Muscle layer of duodenum (tissue), 2 donors: ENCODE measurements at regions not wholly inside any gene's neighbourhood (a gene's known extent, or its start where the extent isn't known, plus 50 kb on each side); places are given as distances from the start of the nearest gene placed in this dataset.

Experiments used
- H3K27ac ChIP-seq: one replicate; pipeline ENCODE4 v1.7.0; 2013; ENCODE audit warnings: mild to moderate bottlenecking, low read length
- H3K27me3 ChIP-seq: one replicate; pipeline ENCODE4 v1.7.0; 2013; ENCODE audit warnings: low read depth, mild to moderate bottlenecking, control low read depth, low read length
- H3K36me3 ChIP-seq, 2 donors: one replicate each; pipeline ENCODE4 v1.7.0; 2013; ENCODE audit warnings: low read length in 2 of 2, control low read depth in 1 of 2, mild to moderate bottlenecking in 1 of 2; ENCODE audit not compliant: insufficient read depth in 2 of 2, control insufficient read depth in 1 of 2
- H3K4me1 ChIP-seq, 2 donors: one replicate each; pipeline ENCODE4 v1.7.0; 2013; ENCODE audit warnings: low read length in 2 of 2, mild to moderate bottlenecking in 2 of 2, control low read depth in 1 of 2, moderate library complexity in 1 of 2; ENCODE audit not compliant: insufficient read depth in 2 of 2, control insufficient read depth in 1 of 2
- H3K4me3 ChIP-seq, 2 donors: one replicate each; pipeline ENCODE4 v1.7.0; 2013; ENCODE audit warnings: low read length in 2 of 2, low read depth in 1 of 2, mild to moderate bottlenecking in 1 of 2
- H3K9me3 ChIP-seq, 2 donors: one replicate each; pipeline ENCODE4 v1.7.0; 2013; ENCODE audit warnings: low read length in 2 of 2, control low read depth in 1 of 2, mild to moderate bottlenecking in 1 of 2; ENCODE audit not compliant: control insufficient read depth in 1 of 2
- donor health status: healthy.

- no peaks in the 10 kb centered on the region for H3K27me3 ChIP-seq
- no peaks in the 10 kb centered on the region for H3K36me3 ChIP-seq
- H3K4me1 ChIP-seq, result no peaks in the 10 kb centered on the region
- no peak overlapping the region for H3K27ac ChIP-seq
- no peak overlapping the region for H3K4me3 ChIP-seq
- H3K9me3 ChIP-seq, result no peaks in the 10 kb centered on the region
Measured at GRCh38 chr5:106574820-106575219, 1095.9 kb downstream of the EFNA5 start.

- H3K4me3 ChIP-seq, result no peak overlapping the region
Measured at GRCh38 chr5:106566031-106566430, 1104.7 kb downstream of the EFNA5 start.

GRCh38 chr5:106545325-106545724, 1125.4 kb downstream of the EFNA5 start:
- H3K4me3 ChIP-seq, result no peak overlapping the region

More at GRCh38 chr5:106566031-106566430, 1104.7 kb downstream of the EFNA5 start:
- Histone ChIP-seq H3K27ac (no peak overlapping the region), H3K4me1 (no peaks in the 10 kb centered on the region), H3K36me3 (no peaks in the 10 kb centered on the region), H3K9me3 (no peaks in the 10 kb centered on the region), H3K27me3 (no peaks in the 10 kb centered on the region)

GRCh38 chr5:106543330-106543729, 1127.4 kb downstream of the EFNA5 start:
- Histone ChIP-seq H3K27ac (no peak overlapping the region), H3K9me3 (peaks cover 6 to 28% of the 10 kb centered on the region in 2 donors), H3K4me3 (no peak overlapping the region), H3K36me3 (no peaks in the 10 kb centered on the region), H3K4me1 (no peaks in the 10 kb centered on the region), H3K27me3 (no peaks in the 10 kb centered on the region)

More at GRCh38 chr5:106545325-106545724, 1125.4 kb downstream of the EFNA5 start:
- peaks cover 6 to 28% of the 10 kb centered on the region in 2 donors for H3K9me3 ChIP-seq
- H3K4me1 ChIP-seq, result no peaks in the 10 kb centered on the region
- no peaks in the 10 kb centered on the region for H3K27me3 ChIP-seq
- H3K36me3 ChIP-seq, result no peaks in the 10 kb centered on the region
- no peak overlapping the region for H3K27ac ChIP-seq

GRCh38 chr5:106530150-106530549, 1140.6 kb downstream of the EFNA5 start:
- Histone ChIP-seq H3K4me3 (no peak overlapping the region), H3K27me3 (no peaks in the 10 kb centered on the region), H3K9me3 (no peaks in the 10 kb centered on the region), H3K36me3 (no peaks in the 10 kb centered on the region), H3K27ac (no peak overlapping the region), H3K4me1 (no peaks in the 10 kb centered on the region)

- H3K36me3 ChIP-seq, result no peaks in the 10 kb centered on the region
- no peaks in the 10 kb centered on the region for H3K27me3 ChIP-seq
- no peak overlapping the region for H3K4me3 ChIP-seq
- no peaks in the 10 kb centered on the region for H3K4me1 ChIP-seq
- H3K27ac ChIP-seq, result no peak overlapping the region
- no peaks in the 10 kb centered on the region for H3K9me3 ChIP-seq
Measured at GRCh38 chr5:106525438-106525837, 1145.3 kb downstream of the EFNA5 start.

GRCh38 chr5:106523852-106524251, 1146.9 kb downstream of the EFNA5 start:
- Histone ChIP-seq H3K27me3 (no peaks in the 10 kb centered on the region), H3K4me3 (no peak overlapping the region)

GRCh38 chr5:106522296-106522695, 1148.4 kb downstream of the EFNA5 start:
- Histone ChIP-seq H3K4me1 (no peaks in the 10 kb centered on the region), H3K9me3 (no peaks in the 10 kb centered on the region), H3K36me3 (no peaks in the 10 kb centered on the region), H3K4me3 (no peak overlapping the region), H3K27ac (no peak overlapping the region), H3K27me3 (no peaks in the 10 kb centered on the region)

More at GRCh38 chr5:106523852-106524251, 1146.9 kb downstream of the EFNA5 start:
- H3K4me1 ChIP-seq, result no peaks in the 10 kb centered on the region
- no peak overlapping the region for H3K27ac ChIP-seq
- H3K36me3 ChIP-seq, result no peaks in the 10 kb centered on the region
- no peaks in the 10 kb centered on the region for H3K9me3 ChIP-seq

- no peaks in the 10 kb centered on the region for H3K4me1 ChIP-seq
- no peak overlapping the region for H3K4me3 ChIP-seq
- no peaks in the 10 kb centered on the region for H3K27me3 ChIP-seq
- H3K27ac ChIP-seq, result no peak overlapping the region
- no peaks in the 10 kb centered on the region for H3K36me3 ChIP-seq
- H3K9me3 ChIP-seq, result no peaks in the 10 kb centered on the region
Measured at GRCh38 chr5:106521701-106522100, 1149.0 kb downstream of the EFNA5 start.

GRCh38 chr5:106510321-106510720, 1160.4 kb downstream of the EFNA5 start:
- Histone ChIP-seq H3K36me3 (no peaks in the 10 kb centered on the region), H3K27me3 (no peaks in the 10 kb centered on the region), H3K4me1 (no peaks in the 10 kb centered on the region), H3K4me3 (no peak overlapping the region), H3K9me3 (no peaks in the 10 kb centered on the region), H3K27ac (no peak overlapping the region)

- no peaks in the 10 kb centered on the region for H3K36me3 ChIP-seq
- no peaks in the 10 kb centered on the region for H3K9me3 ChIP-seq
- H3K4me3 ChIP-seq, result no peak overlapping the region
- no peak overlapping the region for H3K27ac ChIP-seq
- H3K27me3 ChIP-seq, result no peaks in the 10 kb centered on the region
- H3K4me1 ChIP-seq, result no peaks in the 10 kb centered on the region
Measured at GRCh38 chr5:106508894-106509293, 1161.8 kb downstream of the EFNA5 start.

GRCh38 chr5:106493910-106494309, 1176.8 kb downstream of the EFNA5 start:
- no peak overlapping the region for H3K4me3 ChIP-seq
- H3K9me3 ChIP-seq, result no peaks in the 10 kb centered on the region
- no peak overlapping the region for H3K27ac ChIP-seq
- H3K36me3 ChIP-seq, result no peaks in the 10 kb centered on the region
- H3K4me1 ChIP-seq, result no peaks in the 10 kb centered on the region
- no peaks in the 10 kb centered on the region for H3K27me3 ChIP-seq
